Fibroblast of lung (primary cell): ENCODE measurements at regions not wholly inside any gene's neighbourhood (a gene's known extent, or its start where the extent isn't known, plus 50 kb on each side); places are given as distances from the start of the nearest gene placed in this dataset.

Experiments used
- CTCF ChIP-seq, 2 donors: IDR thresholded peaks in 1 of 2; conservative IDR thresholded peaks in 1 of 2; 1 replicate in 1 of 2; 2 replicates in 1 of 2; pipeline ENCODE4 v1.5.1; 2011 to 2012; ENCODE audit warnings: low read length in 2 of 2, control low read depth in 1 of 2, inconsistent platforms in 1 of 2, low read depth in 1 of 2, mild to moderate bottlenecking in 1 of 2
- EZH2 ChIP-seq: IDR thresholded peaks from 2 replicates; pipeline ENCODE4 v1.5.1; 2012; ENCODE audit warnings: low read length, control low read depth, mild to moderate bottlenecking; ENCODE audit errors: missing control alignments

- TF ChIP-seq CTCF (conservative IDR thresholded peaks at IDR 0.05 in 1 of 2, IDR thresholded peaks at IDR 0.05 in 1 of 2; ENCODE audit: low read depth in 1 of 2, low read length in 2 of 2): no peak
- TF ChIP-seq EZH2: no peak
Observed at GRCh38 chr1:94597701-94598100, 56.1 kb upstream of the F3 start.
